HEK293 (cell line): ENCODE measurements at regions not wholly inside any gene's neighbourhood (a gene's known extent, or its start where the extent isn't known, plus 50 kb on each side); places are given as distances from the start of the nearest gene placed in this dataset.

Experiments
- CTCF ChIA-PET: fragments of 350-600 bp; formaldehyde crosslinking; extraction: SDS; loops from one replicate; lab custom pipeline; 2021; ENCODE audit warnings: antibody characterized with exemption; lab: Yijun Ruan, JAX
- POLR2A ChIA-PET: fragments of 300-600 bp; formaldehyde crosslinking; extraction: SDS; loops from one replicate; lab custom pipeline; 2020; ENCODE audit warnings: antibody characterized with exemption, inconsistent platforms; lab: Yijun Ruan, JAX
- H3K27ac ChIP-seq: fragments of 200-500 bp; sonication (Bioruptor generic); 2 replicates; pipeline ENCODE4 v1.5.1; 2014; ENCODE audit warnings: low read depth, low read length, control low read depth, inconsistent platforms; ENCODE audit errors: extremely low read depth
- H3K36me3 ChIP-seq, 2 experiments: fragments of 200-500 bp in 1 of 2; sonication (Bioruptor generic) in 1 of 2; 1 replicate in 1 of 2; 2 replicates in 1 of 2; pipeline ENCODE4 v1.5.1; 2014 to 2017; ENCODE audit warnings: inconsistent platforms in 2 of 2, low read length in 2 of 2; ENCODE audit not compliant: control insufficient read depth in 2 of 2, insufficient read depth in 1 of 2
- H3K4me1 ChIP-seq: fragments of 200-500 bp; sonication (Bioruptor generic); 2 replicates; pipeline ENCODE4 v1.5.1; 2014; ENCODE audit warnings: mild to moderate bottlenecking, low read length, inconsistent platforms; ENCODE audit not compliant: control insufficient read depth, insufficient read depth
- H3K4me3 ChIP-seq: 2 replicates; pipeline ENCODE4 v1.5.1; 2011; ENCODE audit warnings: low read depth, mild to moderate bottlenecking, control low read depth, low read length, moderate library complexity
- H3K9me3 ChIP-seq: fragments of 200-500 bp; sonication (Bioruptor generic); 2 replicates; pipeline ENCODE4 v1.5.1; 2014; ENCODE audit warnings: low read depth, low read length, inconsistent platforms; ENCODE audit not compliant: control insufficient read depth, insufficient read depth
- BCL11A ChIP-seq: fragments of 450-650 bp; formaldehyde crosslinking; IDR thresholded peaks from 2 replicates; pipeline ENCODE4 v1.5.1; 2016; ENCODE audit warnings: low read depth, missing biosample characterization, missing genetic modification characterization
- GLI2 ChIP-seq: fragments of 450-650 bp; formaldehyde crosslinking; IDR thresholded peaks from 2 replicates; pipeline ENCODE4; 2017; ENCODE audit warnings: missing biosample characterization, missing genetic modification characterization, low read depth, borderline replicate concordance
- KLF16 ChIP-seq: fragments of 450-650 bp; formaldehyde crosslinking; IDR thresholded peaks from 2 replicates; pipeline ENCODE4 v1.5.1; 2017; ENCODE audit warnings: missing biosample characterization, missing genetic modification characterization
- KLF7 ChIP-seq: fragments of 450-650 bp; formaldehyde crosslinking; IDR thresholded peaks from 2 replicates; pipeline ENCODE4 v1.5.1; 2016; ENCODE audit warnings: missing biosample characterization, missing genetic modification characterization, borderline replicate concordance
- REST ChIP-seq: fragments of 450-650 bp; formaldehyde crosslinking; IDR thresholded peaks from 2 replicates; pipeline ENCODE4 v1.5.1; 2016; ENCODE audit warnings: missing biosample characterization, missing genetic modification characterization
- ZBTB20 ChIP-seq: fragments of 450-650 bp; formaldehyde crosslinking; IDR thresholded peaks from 2 replicates; pipeline ENCODE4 v1.5.1; 2016; ENCODE audit warnings: missing biosample characterization, missing genetic modification characterization
- ZEB2 ChIP-seq: fragments of 450-650 bp; formaldehyde crosslinking; IDR thresholded peaks from 2 replicates; pipeline ENCODE4 v1.5.1; 2016; ENCODE audit warnings: missing biosample characterization, missing genetic modification characterization
- ZNF10 ChIP-seq: fragments of 450-650 bp; formaldehyde crosslinking; IDR thresholded peaks from 2 replicates; pipeline ENCODE4 v1.5.1; 2017; ENCODE audit warnings: missing biosample characterization, missing genetic modification characterization
- ZNF146 ChIP-seq: fragments of 450-650 bp; formaldehyde crosslinking; IDR thresholded peaks from 2 replicates; pipeline ENCODE4 v1.5.1; 2016; ENCODE audit warnings: missing biosample characterization, missing genetic modification characterization
- ZNF174 ChIP-seq: fragments of 450-650 bp; formaldehyde crosslinking; IDR thresholded peaks from 2 replicates; pipeline ENCODE4 v1.5.0; 2017; ENCODE audit warnings: missing biosample characterization, mild to moderate bottlenecking, missing genetic modification characterization
- ZNF23 ChIP-seq: fragments of 450-650 bp; formaldehyde crosslinking; IDR thresholded peaks from 2 replicates; pipeline ENCODE4 v1.5.1; 2016; ENCODE audit warnings: missing biosample characterization, missing genetic modification characterization, borderline replicate concordance
- ZNF518A ChIP-seq: fragments of 450-650 bp; formaldehyde crosslinking; conservative IDR thresholded peaks from 2 replicates; pipeline ENCODE4 v1.5.1; 2016; ENCODE audit warnings: low read depth, missing biosample characterization, missing genetic modification characterization
- ZNF561 ChIP-seq: fragments of 450-650 bp; IDR thresholded peaks from 2 replicates; pipeline ENCODE4 v1.5.1; 2018; ENCODE audit warnings: missing biosample characterization, missing genetic modification characterization, borderline replicate concordance
- ZNF658 ChIP-seq: fragments of 450-650 bp; formaldehyde crosslinking; IDR thresholded peaks from 2 replicates; pipeline ENCODE4; 2016; ENCODE audit warnings: missing biosample characterization, missing genetic modification characterization
- TF ChIP-seq, protein P1 (sequence below): fragments of 450-650 bp; formaldehyde crosslinking; IDR thresholded peaks from 2 replicates; pipeline ENCODE4 v1.5.1; 2016; ENCODE audit warnings: missing biosample characterization, missing genetic modification characterization
- TF ChIP-seq, protein P2 (sequence below): fragments of 450-650 bp; formaldehyde crosslinking; IDR thresholded peaks from 2 replicates; pipeline ENCODE4 v1.5.1; 2016; ENCODE audit warnings: missing biosample characterization, missing genetic modification characterization

DNA sequence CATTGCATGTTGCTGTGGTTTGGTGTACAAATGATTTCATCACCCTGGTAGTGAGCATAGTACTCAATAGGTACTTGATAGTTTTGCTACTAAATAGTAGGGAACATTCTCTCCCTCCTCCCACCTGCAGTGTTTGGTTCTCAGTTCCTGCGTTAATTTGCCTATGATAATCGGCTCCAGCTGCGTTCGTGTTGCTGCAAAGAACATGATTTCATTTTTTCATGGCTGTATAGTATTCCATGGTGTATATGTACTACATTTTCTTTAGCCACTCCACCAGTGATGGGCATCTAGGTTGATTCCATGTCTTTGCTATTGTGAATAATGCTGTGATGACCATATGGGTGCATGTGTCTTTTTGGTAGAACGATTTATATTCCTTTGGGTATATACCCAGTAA lies 903.4 kb downstream of the TTLL7 start:
- H3K27ac ChIP-seq = no peak overlapping the region
- no peaks in the 10 kb centered on the region for H3K36me3 ChIP-seq
- TF ChIP-seq BCL11A (tag by site-specific recombination) (no peak), ZNF146 (tag by site-specific recombination) (peak; percentile 88)
- TF ChIP-seq, protein P1, sequence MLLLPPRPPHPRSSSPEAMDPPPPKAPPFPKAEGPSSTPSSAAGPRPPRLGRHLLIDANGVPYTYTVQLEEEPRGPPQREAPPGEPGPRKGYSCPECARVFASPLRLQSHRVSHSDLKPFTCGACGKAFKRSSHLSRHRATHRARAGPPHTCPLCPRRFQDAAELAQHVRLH = peak; percentile 63; the same call in 1 of the 2 replicates
- no peak overlapping the region for H3K4me3 ChIP-seq
- H3K9me3 ChIP-seq = no peaks in the 10 kb centered on the region
- H3K4me1 ChIP-seq = no peaks in the 10 kb centered on the region
- ChIA-PET POLR2A (no interaction called here), CTCF (no interaction called here)

DNA sequence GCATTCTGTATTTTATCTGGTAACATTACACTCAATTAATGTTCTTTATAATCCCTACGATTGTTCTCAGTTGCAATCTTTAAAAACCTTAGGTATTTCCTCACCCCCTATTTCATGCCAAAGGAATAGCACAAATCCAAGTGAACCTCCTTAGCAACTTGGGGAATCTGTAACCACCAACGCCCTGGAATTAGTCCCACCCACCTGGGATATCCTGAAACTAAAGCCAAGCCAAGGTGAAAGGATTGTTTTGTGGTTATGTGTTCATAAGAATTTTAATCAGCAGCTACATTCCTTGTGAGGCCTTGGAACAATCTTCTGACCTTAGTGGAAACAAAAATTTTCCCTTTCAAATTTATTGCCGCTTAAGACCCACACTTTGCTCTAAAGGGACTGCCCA lies 908.7 kb downstream of the TTLL7 start:
- H3K36me3 ChIP-seq = no peaks in the 10 kb centered on the region
- ChIA-PET POLR2A (no interaction called here), CTCF (no interaction called here)
- H3K9me3 ChIP-seq = no peaks in the 10 kb centered on the region
- H3K4me3 ChIP-seq = no peak overlapping the region
- H3K4me1 ChIP-seq = peaks cover 8% of the 10 kb centered on the region; the same call in 1 of the 2 replicates
- TF ChIP-seq ZBTB20 (tag by site-specific recombination) (no peak), KLF16 (tag by site-specific recombination) (no peak), ZEB2 (tag by site-specific recombination) (no peak), ZNF561 (tag by site-specific recombination) (no peak), ZNF10 (tag by site-specific recombination) (no peak), KLF7 (tag by site-specific recombination) (no peak), GLI2 (tag by site-specific recombination) (no peak)
- no peak overlapping the region for H3K27ac ChIP-seq

- POLR2A ChIA-PET = no interaction called here
- no peaks in the 10 kb centered on the region for H3K36me3 ChIP-seq
- no peak overlapping the region for H3K27ac ChIP-seq
- no peaks in the 10 kb centered on the region for H3K9me3 ChIP-seq
- H3K4me3 ChIP-seq = no peak overlapping the region
- CTCF ChIA-PET = interaction anchor here (0.8 kb wide), 1 partner anchor 12 kb away, joined by 4 read pairs; no protein-coding TSS in a partner anchor
- TF ChIP-seq ZNF174 (tag by site-specific recombination) = no peak
- TF ChIP-seq ZNF658 (tag by site-specific recombination) = no peak
- no peak for TF ChIP-seq REST (tag by site-specific recombination)
- TF ChIP-seq, protein P2, sequence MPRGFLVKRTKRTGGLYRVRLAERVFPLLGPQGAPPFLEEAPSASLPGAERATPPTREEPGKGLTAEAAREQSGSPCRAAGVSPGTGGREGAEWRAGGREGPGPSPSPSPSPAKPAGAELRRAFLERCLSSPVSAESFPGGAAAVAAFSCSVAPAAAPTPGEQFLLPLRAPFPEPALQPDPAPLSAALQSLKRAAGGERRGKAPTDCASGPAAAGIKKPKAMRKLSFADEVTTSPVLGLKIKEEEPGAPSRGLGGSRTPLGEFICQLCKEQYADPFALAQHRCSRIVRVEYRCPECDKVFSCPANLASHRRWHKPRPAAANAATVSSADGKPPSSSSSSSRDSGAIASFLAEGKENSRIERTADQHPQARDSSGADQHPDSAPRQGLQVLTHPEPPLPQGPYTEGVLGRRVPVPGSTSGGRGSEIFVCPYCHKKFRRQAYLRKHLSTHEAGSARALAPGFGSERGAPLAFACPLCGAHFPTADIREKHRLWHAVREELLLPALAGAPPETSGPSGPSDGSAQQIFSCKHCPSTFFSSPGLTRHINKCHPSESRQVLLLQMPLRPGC = no peak
- no peak for TF ChIP-seq ZNF518A (tag by site-specific recombination)
- TF ChIP-seq ZNF23 = no peak
- peaks cover 8% of the 10 kb centered on the region; the same call in 1 of the 2 replicates for H3K4me1 ChIP-seq
Observed at GRCh38 chr1:83087851-83088250, 911.1 kb downstream of the TTLL7 start.
